ENCODE measurements at regions not wholly inside any gene's neighbourhood (a gene's known extent, or its start where the extent isn't known, plus 50 kb on each side); places are given as distances from the start of the nearest gene placed in this dataset.
"Not testable (repeated sequence)": the region's sequence is repeated elsewhere in the genome, so short reads cannot be mapped to it uniquely, and the experiment has no call there.

DNA sequence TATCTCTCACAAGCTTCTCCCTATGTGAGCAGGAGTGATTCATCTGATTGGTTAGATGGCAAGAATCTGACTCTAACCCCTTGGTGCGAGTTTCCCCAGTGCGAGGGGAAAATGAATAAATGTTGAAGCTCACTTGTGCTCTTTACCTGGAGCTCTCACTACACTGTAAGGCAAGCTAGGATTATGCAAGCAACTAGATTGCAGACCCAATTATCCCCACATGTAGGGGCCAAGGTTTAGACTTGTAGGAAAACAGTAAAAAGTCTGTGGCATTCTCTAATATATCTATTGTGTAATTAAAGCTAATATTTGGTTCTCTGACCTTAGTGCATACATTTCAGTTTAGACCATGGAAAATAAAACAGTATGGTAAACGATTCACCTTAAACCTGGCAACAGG lies 247.2 kb downstream of the UBE2NL start:
- H3K9me3 ChIP-seq (ENCODE audit: control insufficient read depth, low read depth, low read length); dilution Hi-C loops (cut with MboI; ENCODE audit: extremely low pct_ligation_motif_present, low sequenced_read_pairs); H3K4me2 ChIP-seq (ENCODE audit: control insufficient read depth, extremely low read depth, insufficient read depth, low read depth, low read length); H3K4me1 ChIP-seq (ENCODE audit: control insufficient read depth, extremely low read depth, insufficient read depth, low read length); H3K27ac ChIP-seq (ENCODE audit: control insufficient read depth, insufficient read depth, low read length); H3K9ac ChIP-seq (ENCODE audit: control insufficient read depth, extremely low read depth, insufficient read depth, low read length); H3K9me1 ChIP-seq (ENCODE audit: control insufficient read depth, extremely low read depth, insufficient read depth, low read length); H3K27me3 ChIP-seq (ENCODE audit: control insufficient read depth, extremely low read depth, insufficient read depth, low read length); H4K20me1 ChIP-seq (ENCODE audit: control insufficient read depth, extremely low read depth, insufficient read depth, low read length); FAIRE-seq; DNase-seq (ENCODE audit: low read depth, low spot score); H3K4me3 ChIP-seq (ENCODE audit: control insufficient read depth in 2 of 3, extremely low read depth in 1 of 3, insufficient read depth in 2 of 3, low read depth in 1 of 3, low read length in 3 of 3); H2AFZ ChIP-seq (ENCODE audit: control insufficient read depth, low read length); H3K79me2 ChIP-seq (ENCODE audit: control insufficient read depth, insufficient read depth, low read length); H3K36me3 ChIP-seq (ENCODE audit: control insufficient read depth in 2 of 2, extremely low read depth in 1 of 2, insufficient read depth in 2 of 2, low read length in 2 of 2): not testable (repeated sequence)

DNA sequence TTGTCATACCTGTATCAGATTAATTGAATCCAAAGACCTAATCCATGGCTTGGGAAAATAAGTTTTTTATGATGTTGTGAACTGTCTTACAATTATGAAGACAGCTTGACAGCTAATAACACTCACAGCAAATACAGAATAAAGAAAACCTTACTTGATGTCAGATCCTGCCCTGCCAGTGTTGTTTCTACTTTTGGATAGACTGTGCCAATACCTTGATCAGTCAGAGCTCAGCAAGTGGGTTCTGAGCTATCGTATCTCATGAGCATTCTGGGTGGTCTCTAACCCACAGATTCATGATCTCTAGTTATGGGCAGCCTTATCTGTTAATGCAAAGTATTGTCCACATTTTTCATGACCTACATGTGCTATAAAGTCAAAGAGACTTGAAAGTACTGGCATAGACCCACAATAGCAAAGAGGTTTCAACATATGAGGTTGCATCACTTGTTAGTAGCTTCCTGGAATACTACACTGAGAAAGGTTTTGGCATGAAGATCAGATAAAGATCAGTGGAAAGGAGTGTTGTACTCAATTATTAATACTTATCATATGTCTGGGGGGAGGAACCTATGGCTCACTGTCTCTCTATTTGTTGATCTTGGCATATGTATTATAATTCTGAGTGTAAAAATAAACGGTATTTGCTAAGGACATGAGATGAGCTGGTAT lies 250.7 kb downstream of the UBE2NL start:
- peak; percentile 68 for FAIRE-seq
- H3K9me1 ChIP-seq (ENCODE audit: control insufficient read depth, extremely low read depth, insufficient read depth, low read length); H3K4me1 ChIP-seq (ENCODE audit: control insufficient read depth, extremely low read depth, insufficient read depth, low read length); H3K4me2 ChIP-seq (ENCODE audit: control insufficient read depth, extremely low read depth, insufficient read depth, low read depth, low read length); dilution Hi-C loops (cut with MboI; ENCODE audit: extremely low pct_ligation_motif_present, low sequenced_read_pairs); H3K27me3 ChIP-seq (ENCODE audit: control insufficient read depth, extremely low read depth, insufficient read depth, low read length); DNase-seq (ENCODE audit: low read depth, low spot score); H3K4me3 ChIP-seq (ENCODE audit: control insufficient read depth in 2 of 3, extremely low read depth in 1 of 3, insufficient read depth in 2 of 3, low read depth in 1 of 3, low read length in 3 of 3); H3K9ac ChIP-seq (ENCODE audit: control insufficient read depth, extremely low read depth, insufficient read depth, low read length); H3K9me3 ChIP-seq (ENCODE audit: control insufficient read depth, low read depth, low read length); H4K20me1 ChIP-seq (ENCODE audit: control insufficient read depth, extremely low read depth, insufficient read depth, low read length); H3K36me3 ChIP-seq (ENCODE audit: control insufficient read depth in 2 of 2, extremely low read depth in 1 of 2, insufficient read depth in 2 of 2, low read length in 2 of 2); H3K79me2 ChIP-seq (ENCODE audit: control insufficient read depth, insufficient read depth, low read length); H3K27ac ChIP-seq (ENCODE audit: control insufficient read depth, insufficient read depth, low read length); H2AFZ ChIP-seq (ENCODE audit: control insufficient read depth, low read length): not testable (repeated sequence)

DNA sequence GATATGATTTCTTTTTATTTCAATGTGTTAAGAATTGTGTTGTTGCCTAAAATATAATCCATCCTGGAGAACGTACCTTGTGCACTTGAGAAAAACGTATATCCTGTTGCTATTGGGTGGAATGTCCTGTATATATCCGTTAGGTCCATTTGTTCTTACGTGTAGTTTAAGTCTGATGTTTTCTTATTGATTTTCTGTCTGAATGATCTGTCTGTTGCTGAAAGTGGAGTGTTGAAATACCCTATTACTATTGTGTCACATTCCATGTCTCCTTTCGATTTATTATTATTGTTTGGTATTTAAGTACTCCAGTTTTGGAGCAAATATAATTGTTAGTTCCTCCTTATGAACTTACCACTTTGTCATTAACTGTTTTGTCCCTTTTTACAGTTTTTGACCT lies 270.6 kb downstream of the UBE2NL start:
- H3K27ac ChIP-seq (ENCODE audit: control insufficient read depth, insufficient read depth, low read length); H3K27me3 ChIP-seq (ENCODE audit: control insufficient read depth, extremely low read depth, insufficient read depth, low read length); dilution Hi-C loops (cut with MboI; ENCODE audit: extremely low pct_ligation_motif_present, low sequenced_read_pairs): not testable (repeated sequence)

DNA sequence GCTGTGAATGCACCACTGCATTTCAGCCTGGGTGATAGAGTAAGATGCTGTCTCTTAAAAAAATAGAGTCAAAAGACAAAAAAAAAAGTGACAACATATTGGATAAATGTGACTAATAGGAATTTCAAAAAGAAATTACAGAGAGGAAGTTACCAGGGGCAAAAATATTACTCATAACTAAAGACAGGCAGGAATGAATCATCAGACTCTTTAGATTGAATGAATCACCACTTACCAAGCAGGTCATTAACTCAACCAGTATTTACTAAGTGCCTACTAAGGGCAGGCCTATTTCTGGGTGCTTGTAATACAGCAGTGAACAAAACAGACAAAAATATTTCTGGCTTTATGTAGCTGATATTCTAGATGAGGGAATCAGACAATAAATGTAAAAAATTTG lies 301.3 kb downstream of the UBE2NL start:
- DNase-seq (ENCODE audit: low read depth, low spot score); H3K79me2 ChIP-seq (ENCODE audit: control insufficient read depth, insufficient read depth, low read length): not testable (repeated sequence)

More for the DNA sequence above, 270.6 kb downstream of the UBE2NL start:
- H3K79me2 ChIP-seq (ENCODE audit: control insufficient read depth, insufficient read depth, low read length); H3K4me3 ChIP-seq (ENCODE audit: control insufficient read depth in 2 of 3, extremely low read depth in 1 of 3, insufficient read depth in 2 of 3, low read depth in 1 of 3, low read length in 3 of 3); H3K4me2 ChIP-seq (ENCODE audit: control insufficient read depth, extremely low read depth, insufficient read depth, low read depth, low read length); H4K20me1 ChIP-seq (ENCODE audit: control insufficient read depth, extremely low read depth, insufficient read depth, low read length); H3K9me3 ChIP-seq (ENCODE audit: control insufficient read depth, low read depth, low read length); FAIRE-seq; H2AFZ ChIP-seq (ENCODE audit: control insufficient read depth, low read length); DNase-seq (ENCODE audit: low read depth, low spot score); H3K4me1 ChIP-seq (ENCODE audit: control insufficient read depth, extremely low read depth, insufficient read depth, low read length); H3K9me1 ChIP-seq (ENCODE audit: control insufficient read depth, extremely low read depth, insufficient read depth, low read length); H3K36me3 ChIP-seq (ENCODE audit: control insufficient read depth in 2 of 2, extremely low read depth in 1 of 2, insufficient read depth in 2 of 2, low read length in 2 of 2); H3K9ac ChIP-seq (ENCODE audit: control insufficient read depth, extremely low read depth, insufficient read depth, low read length): not testable (repeated sequence)

DNA sequence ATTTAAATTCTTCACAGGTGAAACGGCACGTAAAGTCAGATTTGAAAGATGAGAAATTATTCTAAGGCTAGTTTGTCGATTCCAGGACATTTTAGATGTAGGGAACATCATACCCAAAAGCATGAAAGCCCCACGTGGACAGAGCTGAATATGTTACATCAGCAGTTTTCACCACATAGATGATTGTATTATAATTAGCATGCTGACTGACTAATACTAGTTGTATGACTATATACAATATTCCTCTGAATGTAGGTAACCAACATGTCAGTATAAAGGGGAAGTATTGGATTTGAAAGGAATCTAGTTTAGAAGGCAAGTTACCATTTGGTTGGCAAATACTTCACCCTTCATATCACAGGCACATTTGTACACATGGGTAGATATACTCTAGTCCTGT lies 304.6 kb downstream of the UBE2NL start:
- FAIRE-seq; DNase-seq (ENCODE audit: low read depth, low spot score); H3K9me3 ChIP-seq (ENCODE audit: control insufficient read depth, low read depth, low read length); dilution Hi-C loops (cut with MboI; ENCODE audit: extremely low pct_ligation_motif_present, low sequenced_read_pairs); H3K36me3 ChIP-seq (ENCODE audit: control insufficient read depth in 2 of 2, extremely low read depth in 1 of 2, insufficient read depth in 2 of 2, low read length in 2 of 2); H3K4me2 ChIP-seq (ENCODE audit: control insufficient read depth, extremely low read depth, insufficient read depth, low read depth, low read length); H3K4me3 ChIP-seq (ENCODE audit: control insufficient read depth in 2 of 3, extremely low read depth in 1 of 3, insufficient read depth in 2 of 3, low read depth in 1 of 3, low read length in 3 of 3); H3K9me1 ChIP-seq (ENCODE audit: control insufficient read depth, extremely low read depth, insufficient read depth, low read length); H3K4me1 ChIP-seq (ENCODE audit: control insufficient read depth, extremely low read depth, insufficient read depth, low read length); H3K27ac ChIP-seq (ENCODE audit: control insufficient read depth, insufficient read depth, low read length); H4K20me1 ChIP-seq (ENCODE audit: control insufficient read depth, extremely low read depth, insufficient read depth, low read length); H3K27me3 ChIP-seq (ENCODE audit: control insufficient read depth, extremely low read depth, insufficient read depth, low read length); H2AFZ ChIP-seq (ENCODE audit: control insufficient read depth, low read length); H3K9ac ChIP-seq (ENCODE audit: control insufficient read depth, extremely low read depth, insufficient read depth, low read length); H3K79me2 ChIP-seq (ENCODE audit: control insufficient read depth, insufficient read depth, low read length): not testable (repeated sequence)

More for the DNA sequence above, 301.3 kb downstream of the UBE2NL start:
- H3K4me1 ChIP-seq (ENCODE audit: control insufficient read depth, extremely low read depth, insufficient read depth, low read length); H4K20me1 ChIP-seq (ENCODE audit: control insufficient read depth, extremely low read depth, insufficient read depth, low read length); H3K9me1 ChIP-seq (ENCODE audit: control insufficient read depth, extremely low read depth, insufficient read depth, low read length); dilution Hi-C loops (cut with MboI; ENCODE audit: extremely low pct_ligation_motif_present, low sequenced_read_pairs); H3K9ac ChIP-seq (ENCODE audit: control insufficient read depth, extremely low read depth, insufficient read depth, low read length); H3K27ac ChIP-seq (ENCODE audit: control insufficient read depth, insufficient read depth, low read length); H3K9me3 ChIP-seq (ENCODE audit: control insufficient read depth, low read depth, low read length); H3K27me3 ChIP-seq (ENCODE audit: control insufficient read depth, extremely low read depth, insufficient read depth, low read length); H3K4me2 ChIP-seq (ENCODE audit: control insufficient read depth, extremely low read depth, insufficient read depth, low read depth, low read length); H2AFZ ChIP-seq (ENCODE audit: control insufficient read depth, low read length); H3K4me3 ChIP-seq (ENCODE audit: control insufficient read depth in 2 of 3, extremely low read depth in 1 of 3, insufficient read depth in 2 of 3, low read depth in 1 of 3, low read length in 3 of 3); H3K36me3 ChIP-seq (ENCODE audit: control insufficient read depth in 2 of 2, extremely low read depth in 1 of 2, insufficient read depth in 2 of 2, low read length in 2 of 2): not testable (repeated sequence)
- FAIRE-seq, result peak; percentile 94
